B cell (primary cell): ENCODE measurements at regions not wholly inside any gene's neighbourhood (a gene's known extent, or its start where the extent isn't known, plus 50 kb on each side); places are given as distances from the start of the nearest gene placed in this dataset.

Source experiments
- ATAC-seq: fragments of 200-7000 bp; cut with Tn5 transposase; one replicate; pipeline ENCODE4 v1.10.0; 2021; ENCODE audit warnings: low read depth, mild to moderate bottlenecking, moderate number of reproducible peaks, moderate library complexity
- CTCF ChIA-PET: fragments of 350-600 bp; sonication (Branson Sonifier 250); formaldehyde crosslinking; loops from one replicate; lab custom pipeline; 2021; ENCODE audit warnings: antibody characterized with exemption, inconsistent platforms; lab: Charles Lee
- POLR2A ChIA-PET: fragments of 350-600 bp; sonication (Branson Sonifier 250); formaldehyde crosslinking; loops from one replicate; lab custom pipeline; 2021; ENCODE audit warnings: antibody characterized with exemption; lab: Charles Lee
- DNase-seq: peaks from one replicate; pipeline ENCODE4 v3.0.0; 2013
- H2AFZ ChIP-seq: 2 replicates; pipeline ENCODE4 v1.6.1; 2012; ENCODE audit warnings: mild to moderate bottlenecking, low read depth, low read length; ENCODE audit not compliant: insufficient read depth, poor library complexity, severe bottlenecking
- H3K27ac ChIP-seq, 2 donors: 1 replicate in 1 of 2; 2 replicates in 1 of 2; pipeline ENCODE4 v1.5.1; 2012 to 2013; ENCODE audit warnings: low read length in 2 of 2, mild to moderate bottlenecking in 2 of 2, moderate library complexity in 1 of 2
- H3K27me3 ChIP-seq, 4 experiments: fragments of 200-600 bp in 1 of 4; sonication (generic) in 1 of 4; replicated peaks in 1 of 4; 1 replicate in 2 of 4; 2 replicates in 2 of 4; pipeline versions ENCODE4 v1.6.1 to v1.7.0; 2013 to 2016; ENCODE audit warnings: low read length in 3 of 4, mild to moderate bottlenecking in 2 of 4, mixed read lengths in 1 of 4, moderate library complexity in 1 of 4; ENCODE audit not compliant: insufficient read depth in 4 of 4, control insufficient read depth in 3 of 4; ENCODE audit errors: control extremely low read depth in 1 of 4
- H3K36me3 ChIP-seq, 2 experiments: replicated peaks in 1 of 2; 1 replicate in 1 of 2; 2 replicates in 1 of 2; pipeline versions ENCODE4 v1.6.1 to v1.7.1; 2013; ENCODE audit warnings: low read length in 1 of 2; ENCODE audit not compliant: insufficient read depth in 2 of 2, control insufficient read depth in 1 of 2; ENCODE audit errors: control extremely low read depth in 1 of 2, extremely low read depth in 1 of 2
- H3K4me1 ChIP-seq, 2 donors: fragments of 200-600 bp in 1 of 2; sonication (generic) in 1 of 2; 1 replicate in 1 of 2; 2 replicates in 1 of 2; pipeline versions ENCODE4 v1.5.1 to v1.6.1; 2013 to 2017; ENCODE audit warnings: low read length in 2 of 2; ENCODE audit not compliant: control insufficient read depth in 2 of 2, insufficient read depth in 2 of 2
- H3K4me2 ChIP-seq: replicated peaks from 2 replicates; pipeline ENCODE3; 2012; ENCODE audit warnings: mild to moderate bottlenecking, low read depth, low read length; ENCODE audit not compliant: poor library complexity, severe bottlenecking
- H3K4me3 ChIP-seq, 5 experiments: fragments of 200-600 bp in 1 of 5; sonication (generic) in 1 of 5; 1 replicate in 3 of 5; 2 replicates in 2 of 5; pipeline versions ENCODE4 v1.5.1 to v1.7.0; 2011 to 2016; ENCODE audit warnings: low read length in 4 of 5, mild to moderate bottlenecking in 4 of 5, low read depth in 2 of 5, control low read depth in 1 of 5, moderate library complexity in 1 of 5; ENCODE audit not compliant: insufficient read depth in 1 of 5; ENCODE audit errors: control extremely low read depth in 1 of 5, extremely low read depth in 1 of 5
- H3K79me2 ChIP-seq: fragments of 200-600 bp; sonication (generic); one replicate; pipeline ENCODE4 v1.6.0; 2016; ENCODE audit warnings: low read length; ENCODE audit not compliant: control insufficient read depth, insufficient read depth
- H3K9ac ChIP-seq: fragments of 200-600 bp; sonication (generic); 2 replicates; pipeline ENCODE4 v1.6.1; 2017; ENCODE audit warnings: mild to moderate bottlenecking, low read length, moderate library complexity
- H3K9me3 ChIP-seq, 3 donors: one replicate each; pipeline versions ENCODE4 v1.6.1 to v1.7.1; 2013; ENCODE audit warnings: low read length in 2 of 3; ENCODE audit not compliant: control insufficient read depth in 2 of 3, insufficient read depth in 1 of 3; ENCODE audit errors: control extremely low read depth in 1 of 3
- H4K20me1 ChIP-seq: 2 replicates; pipeline ENCODE4 v1.6.0; 2012; ENCODE audit warnings: mild to moderate bottlenecking, low read length; ENCODE audit not compliant: insufficient read depth, control insufficient read depth, poor library complexity, severe bottlenecking
- H3K27ac Mint-ChIP-seq: one replicate; pipeline ENCODE4 v1.8.0; 2021; ENCODE audit warnings: mixed read lengths
- H3K27me3 Mint-ChIP-seq: one replicate; pipeline ENCODE4 v1.8.0; 2021; ENCODE audit warnings: mixed read lengths
- H3K4me1 Mint-ChIP-seq: one replicate; pipeline ENCODE4 v1.8.0; 2021; ENCODE audit warnings: mixed read lengths
- H3K4me3 Mint-ChIP-seq: one replicate; pipeline ENCODE4 v1.8.0; 2021; ENCODE audit warnings: mixed read lengths
- H3K9me3 Mint-ChIP-seq: one replicate; pipeline ENCODE4 v1.8.0; 2022; ENCODE audit warnings: mixed read lengths; ENCODE audit not compliant: insufficient read depth
- EZH2 ChIP-seq: IDR thresholded peaks from 2 replicates; pipeline ENCODE4 v1.6.1; 2012; ENCODE audit warnings: borderline replicate concordance, low read depth, mild to moderate bottlenecking, moderate library complexity, low read length; ENCODE audit not compliant: insufficient read depth, poor library complexity, severe bottlenecking
- WGBS: methylation state at CpG from one replicate; pipeline ENCODE4 v1.1.5; 2013; ENCODE audit warnings: missing lambda C conversion rate; ENCODE audit not compliant: insufficient coverage; 5-methylcytosine and 5-hydroxymethylcytosine counted together
- intact Hi-C: fragments of 100-400 bp; cut with micrococcal nuclease; formaldehyde crosslinking; loops from one replicate; pipeline ENCODE4 v1.10.0; 2022
- TF ChIP-seq, protein P1 (sequence below): fragments of 200-600 bp; IDR thresholded peaks from one replicate; pipeline ENCODE4 v1.8.0; 2022; ENCODE audit warnings: antibody characterized with exemption, mild to moderate bottlenecking

DNA sequence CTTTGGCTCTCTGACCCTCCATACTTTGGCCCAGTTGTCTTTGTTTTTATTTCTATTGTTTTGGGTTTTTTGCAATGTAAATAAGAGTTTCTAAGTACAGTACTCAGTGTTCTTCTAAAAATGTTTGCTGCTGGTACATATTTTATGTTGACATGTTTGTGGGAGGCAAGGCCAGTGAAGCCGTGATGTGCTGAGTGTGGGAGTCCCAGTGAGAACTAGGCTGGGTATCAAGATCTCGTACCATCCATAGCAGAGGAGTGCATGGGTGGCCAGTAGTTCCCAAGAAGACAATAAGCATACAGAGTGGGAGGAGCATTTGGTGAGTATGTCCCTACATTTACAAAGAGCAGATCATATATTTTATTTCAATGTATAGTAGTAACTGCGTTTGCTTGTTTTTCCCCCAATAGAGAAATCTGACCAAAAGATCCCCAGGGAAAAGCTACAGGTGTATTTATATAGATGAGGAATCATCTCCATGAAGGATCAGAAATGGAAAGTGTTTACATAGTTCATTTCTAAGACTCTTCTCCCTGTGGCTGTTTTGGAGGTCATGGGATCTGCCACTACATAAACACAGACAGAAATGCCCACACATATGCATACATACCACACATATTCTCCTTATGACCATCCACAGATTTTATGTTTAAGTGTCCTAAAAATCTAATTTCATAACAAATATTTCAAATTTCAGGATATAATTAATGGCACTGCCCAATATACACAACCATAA is 285.9 kb downstream of the ALDH8A1 start:
- ChIA-PET POLR2A (no interaction called here), CTCF (interaction anchor here (1.3 kb wide), 1 partner anchor 8 kb away, joined by 3 read pairs; no protein-coding TSS in a partner anchor)
- Mint-ChIP-seq H3K4me3 (no peak overlapping the region), H3K27me3 (no peaks in the 10 kb centered on the region), H3K4me1 (no peaks in the 10 kb centered on the region), H3K9me3 (no peaks in the 10 kb centered on the region), H3K27ac (no peak overlapping the region)
- Histone ChIP-seq H3K36me3 (no peaks in the 10 kb centered on the region), H3K4me1 (no peaks in the 10 kb centered on the region), H3K79me2 (no peaks in the 10 kb centered on the region), H3K27me3 (no peaks in the 10 kb centered on the region), H3K4me3 (no peak overlapping the region), H3K9ac (no peak overlapping the region), H3K9me3 (no peaks in the 10 kb centered on the region), H3K4me2 (no peak overlapping the region), H2AFZ (no peak overlapping the region), H3K27ac (no peak overlapping the region), H4K20me1 (no peaks in the 10 kb centered on the region)
- intact Hi-C loops: no loop called here
- no peak for TF ChIP-seq EZH2
- TF ChIP-seq, protein P1, sequence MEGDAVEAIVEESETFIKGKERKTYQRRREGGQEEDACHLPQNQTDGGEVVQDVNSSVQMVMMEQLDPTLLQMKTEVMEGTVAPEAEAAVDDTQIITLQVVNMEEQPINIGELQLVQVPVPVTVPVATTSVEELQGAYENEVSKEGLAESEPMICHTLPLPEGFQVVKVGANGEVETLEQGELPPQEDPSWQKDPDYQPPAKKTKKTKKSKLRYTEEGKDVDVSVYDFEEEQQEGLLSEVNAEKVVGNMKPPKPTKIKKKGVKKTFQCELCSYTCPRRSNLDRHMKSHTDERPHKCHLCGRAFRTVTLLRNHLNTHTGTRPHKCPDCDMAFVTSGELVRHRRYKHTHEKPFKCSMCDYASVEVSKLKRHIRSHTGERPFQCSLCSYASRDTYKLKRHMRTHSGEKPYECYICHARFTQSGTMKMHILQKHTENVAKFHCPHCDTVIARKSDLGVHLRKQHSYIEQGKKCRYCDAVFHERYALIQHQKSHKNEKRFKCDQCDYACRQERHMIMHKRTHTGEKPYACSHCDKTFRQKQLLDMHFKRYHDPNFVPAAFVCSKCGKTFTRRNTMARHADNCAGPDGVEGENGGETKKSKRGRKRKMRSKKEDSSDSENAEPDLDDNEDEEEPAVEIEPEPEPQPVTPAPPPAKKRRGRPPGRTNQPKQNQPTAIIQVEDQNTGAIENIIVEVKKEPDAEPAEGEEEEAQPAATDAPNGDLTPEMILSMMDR: no peak
- WGBS: 100% methylated on average over 2 of the region's 3 CpGs
- no peak for ATAC-seq
- no peak for DNase-seq

DNA sequence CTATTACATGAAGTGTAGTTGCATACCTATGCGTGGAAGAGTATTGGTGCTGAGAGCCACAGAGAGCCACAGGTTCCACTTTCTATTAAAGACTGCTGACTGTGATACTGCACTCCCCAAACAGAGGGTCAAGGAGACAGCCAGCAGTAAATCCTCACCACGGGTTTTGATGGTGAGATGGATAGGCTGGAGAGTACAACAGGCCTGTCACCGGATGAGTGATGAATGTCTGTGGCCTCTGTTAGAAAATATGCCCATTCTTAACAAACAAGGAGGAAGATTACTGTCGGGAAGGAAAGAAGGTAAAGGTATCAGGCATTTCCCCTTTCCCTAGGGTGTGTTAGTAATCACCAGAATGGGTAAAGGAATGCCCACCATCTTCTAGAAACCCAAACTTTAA is 286.5 kb downstream of the ALDH8A1 start:
- no peak overlapping the region for H3K27ac Mint-ChIP-seq
- Histone ChIP-seq H3K9me3 (no peaks in the 10 kb centered on the region), H4K20me1 (no peaks in the 10 kb centered on the region), H2AFZ (no peak overlapping the region), H3K27ac (no peak overlapping the region), H3K4me1 (no peaks in the 10 kb centered on the region), H3K4me2 (no peak overlapping the region), H3K36me3 (no peaks in the 10 kb centered on the region), H3K4me3 (no peak overlapping the region), H3K27me3 (no peaks in the 10 kb centered on the region), H3K79me2 (no peaks in the 10 kb centered on the region), H3K9ac (no peak overlapping the region)
- H3K27me3 Mint-ChIP-seq: no peaks in the 10 kb centered on the region
- WGBS: 92% methylated on average over 2 of the region's 4 CpGs
- TF ChIP-seq EZH2: no peak
- TF ChIP-seq, protein P1: no peak
- intact Hi-C loops: no loop called here
- DNase-seq: no peak
- ATAC-seq: no peak
- no peak overlapping the region for H3K4me3 Mint-ChIP-seq
- H3K4me1 Mint-ChIP-seq: no peaks in the 10 kb centered on the region
- H3K9me3 Mint-ChIP-seq: no peaks in the 10 kb centered on the region
- ChIA-PET POLR2A (no interaction called here), CTCF (interaction anchor here (1.3 kb wide), 1 partner anchor 8 kb away, joined by 3 read pairs; no protein-coding TSS in a partner anchor)
